GM18499 (cell line): ENCODE measurements at regions not wholly inside any gene's neighbourhood (a gene's known extent, or its start where the extent isn't known, plus 50 kb on each side); places are given as distances from the start of the nearest gene placed in this dataset.

Experiments used
- ATAC-seq: cut with Tn5 transposase; IDR thresholded peaks from one replicate; pipeline ENCODE4 v1.9.1; 2021; ENCODE audit warnings: moderate number of reproducible peaks; ENCODE audit not compliant: insufficient read depth, unreplicated experiment

GRCh38 chr14:100381395-100382105 lies 58.4 kb downstream of the SLC25A47 start:
- no peak for ATAC-seq

- no peak for ATAC-seq
Measured at GRCh38 chr14:100382106-100382455, 58.9 kb downstream of the SLC25A47 start.

GRCh38 chr14:100383727-100384158 lies 60.6 kb downstream of the SLC25A47 start:
- no peak for ATAC-seq

- ATAC-seq = no peak
Measured at GRCh38 chr14:100384277-100384676, 61.1 kb downstream of the SLC25A47 start.

- no peak for ATAC-seq
Measured at GRCh38 chr14:100384819-100385813, 62.0 kb downstream of the SLC25A47 start.

- no peak for ATAC-seq
Measured at GRCh38 chr14:100386121-100386520, 63.0 kb downstream of the SLC25A47 start.

GRCh38 chr14:100386846-100387245 lies 63.7 kb downstream of the SLC25A47 start:
- ATAC-seq = no peak

- ATAC-seq = no peak
Measured at GRCh38 chr14:100387450-100387849, 64.3 kb downstream of the SLC25A47 start.

GRCh38 chr14:100388103-100389054 lies 65.2 kb downstream of the SLC25A47 start:
- no peak for ATAC-seq

- ATAC-seq = no peak
Measured at GRCh38 chr14:100389497-100390104, 66.5 kb downstream of the SLC25A47 start.

- ATAC-seq = no peak
Measured at GRCh38 chr14:100391173-100391572, 68.0 kb downstream of the SLC25A47 start.

GRCh38 chr14:100391724-100392123 lies 68.6 kb downstream of the SLC25A47 start:
- ATAC-seq = no peak

- no peak for ATAC-seq
Measured at GRCh38 chr14:100392356-100392755, 69.2 kb downstream of the SLC25A47 start.

- ATAC-seq = no peak
Measured at GRCh38 chr14:100393362-100393761, 70.2 kb downstream of the SLC25A47 start.

GRCh38 chr14:100393906-100394732 lies 71.0 kb downstream of the SLC25A47 start:
- ATAC-seq = no peak

- no peak for ATAC-seq
Measured at GRCh38 chr14:100394886-100395672, 71.9 kb downstream of the SLC25A47 start.

GRCh38 chr14:100396266-100396795 lies 73.2 kb downstream of the SLC25A47 start:
- ATAC-seq = no peak

- no peak for ATAC-seq
Measured at GRCh38 chr14:100397005-100397404, 73.9 kb downstream of the SLC25A47 start.
